IPS-18c (cell line): ENCODE measurements at regions not wholly inside any gene's neighbourhood (a gene's known extent, or its start where the extent isn't known, plus 50 kb on each side); places are given as distances from the start of the nearest gene placed in this dataset.
"Not testable (repeated sequence)": the region's sequence is repeated elsewhere in the genome, so short reads cannot be mapped to it uniquely, and the experiment has no call there.

Experiments
- H3K4me3 ChIP-seq: 2 replicates; pipeline ENCODE4 v1.7.0; 2013; ENCODE audit warnings: low read depth, mild to moderate bottlenecking, low read length, moderate library complexity; ENCODE audit not compliant: insufficient read depth
- H3K9me3 ChIP-seq: one replicate; pipeline ENCODE4 v1.6.1; 2013; ENCODE audit warnings: mild to moderate bottlenecking, low read length, moderate library complexity; ENCODE audit not compliant: control insufficient read depth, insufficient read depth

- peaks cover 2% of the 10 kb centered on the region for H3K9me3 ChIP-seq
- no peak overlapping the region for H3K4me3 ChIP-seq
These were observed 87.9 kb upstream of the MSTN start for GRCh38 chr2:190150413-190150812.

GRCh38 chr2:190149908-190150307 lies 87.4 kb upstream of the MSTN start:
- H3K4me3 ChIP-seq = no peak overlapping the region

DNA sequence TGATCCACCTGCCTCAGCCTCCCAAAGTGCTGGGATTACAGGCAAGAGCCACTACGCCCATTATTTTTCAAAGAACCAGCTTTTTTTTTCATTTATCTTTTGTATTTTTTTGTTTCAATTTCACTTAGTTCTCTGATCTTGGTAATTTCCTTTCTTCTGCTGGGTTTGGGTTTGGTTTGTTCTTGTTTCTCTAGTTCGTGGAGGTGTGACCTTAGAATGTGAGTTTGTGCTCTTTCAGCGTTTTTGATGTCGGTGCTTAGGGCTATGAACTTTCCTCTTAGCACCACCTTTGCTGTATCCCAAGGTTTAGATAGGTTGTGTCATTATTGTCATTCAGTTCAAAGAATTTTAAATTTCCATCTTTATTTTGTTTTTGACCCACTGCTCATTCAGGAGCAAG lies 86.7 kb upstream of the MSTN start:
- H3K9me3 ChIP-seq = peaks cover 2% of the 10 kb centered on the region
- H3K4me3 ChIP-seq = no peak overlapping the region

More at GRCh38 chr2:190149908-190150307, 87.4 kb upstream of the MSTN start:
- peaks cover 2% of the 10 kb centered on the region for H3K9me3 ChIP-seq

GRCh38 chr2:190146109-190146508 lies 83.6 kb upstream of the MSTN start:
- H3K4me3 ChIP-seq, H3K9me3 ChIP-seq: not testable (repeated sequence)

DNA sequence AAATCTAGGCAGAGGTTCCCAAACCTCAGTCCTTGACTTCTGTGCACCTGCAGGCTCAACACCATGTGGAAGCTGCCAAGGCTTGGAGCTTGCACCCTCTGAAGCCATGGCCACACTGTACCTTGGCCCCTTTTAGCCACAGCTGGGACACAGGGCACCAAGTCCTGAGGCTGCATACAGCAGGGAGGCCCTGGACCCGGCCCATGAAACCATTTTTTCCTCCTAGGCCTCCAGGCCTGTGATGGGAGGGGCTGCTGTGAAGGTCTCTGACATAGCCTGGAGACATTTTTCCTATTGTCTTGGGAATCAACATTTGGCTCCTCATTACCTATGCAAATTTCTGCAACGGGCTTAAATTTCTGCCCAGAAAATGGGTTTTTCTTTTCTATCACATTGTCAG lies 77.9 kb upstream of the MSTN start:
- H3K4me3 ChIP-seq, H3K9me3 ChIP-seq: not testable (repeated sequence)

DNA sequence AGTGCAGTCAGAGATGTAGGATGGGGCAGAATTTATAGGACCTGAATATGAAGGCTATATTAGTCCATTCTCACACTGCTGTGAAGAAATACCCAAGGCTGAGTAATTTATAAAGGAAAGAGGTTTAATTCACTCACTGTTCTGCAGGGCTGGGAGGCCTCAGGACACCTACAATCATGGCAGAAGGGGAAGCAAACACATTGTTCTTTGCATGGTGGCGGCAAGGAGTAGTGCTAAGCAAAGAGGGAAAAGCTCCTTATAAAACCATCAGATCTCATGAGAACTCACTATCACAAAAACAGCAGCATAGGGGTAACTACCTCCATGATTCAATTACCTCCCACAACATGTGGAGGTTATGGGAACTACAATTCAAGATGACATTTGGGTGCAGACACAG lies 76.8 kb upstream of the MSTN start:
- Histone ChIP-seq H3K4me3 (no peak overlapping the region), H3K9me3 (peaks cover 9% of the 10 kb centered on the region)

DNA sequence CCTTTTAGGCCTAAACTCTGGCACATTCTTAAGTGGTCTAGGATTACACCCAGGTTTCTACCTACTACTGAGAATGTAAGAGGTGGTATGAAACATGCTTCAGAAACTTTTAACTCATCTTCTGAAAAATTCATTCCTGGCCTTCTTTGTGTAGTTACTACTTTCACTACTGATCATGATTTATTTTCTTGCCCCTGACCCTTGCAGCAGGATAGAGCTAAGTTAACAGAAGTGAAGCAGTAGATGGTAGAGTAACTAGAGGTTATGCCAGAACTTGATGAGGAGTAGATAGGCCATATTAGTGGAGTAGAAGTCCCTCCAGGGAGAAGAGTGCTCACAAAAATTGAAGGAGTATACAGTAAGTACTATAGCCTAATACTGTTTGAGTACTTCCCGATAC lies 75.5 kb upstream of the MSTN start:
- Histone ChIP-seq H3K9me3 (peaks cover 9% of the 10 kb centered on the region), H3K4me3 (no peak overlapping the region)

DNA sequence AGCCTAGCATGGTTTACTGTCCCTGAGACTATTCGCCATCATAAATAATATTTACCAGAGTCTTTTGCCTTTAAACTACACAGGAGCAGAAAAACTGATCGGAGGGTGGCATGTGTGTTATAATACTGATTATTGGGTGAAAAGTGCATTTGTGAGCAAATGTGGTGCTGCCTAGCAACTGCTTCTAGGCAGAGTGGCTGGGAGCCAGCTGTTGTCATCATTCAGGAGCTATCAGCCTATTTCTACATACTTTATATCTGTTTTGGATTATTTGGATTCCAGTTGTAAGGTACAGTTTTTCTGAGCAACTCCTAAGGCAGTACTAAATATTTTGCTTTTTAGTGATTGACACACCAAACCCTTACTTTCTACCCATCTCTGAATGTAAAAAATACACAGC lies 75.0 kb upstream of the MSTN start:
- no peak overlapping the region for H3K4me3 ChIP-seq
- peaks cover 9% of the 10 kb centered on the region for H3K9me3 ChIP-seq

GRCh38 chr2:190136825-190137224 lies 74.3 kb upstream of the MSTN start:
- H3K4me3 ChIP-seq = no peak overlapping the region
- H3K9me3 ChIP-seq = peaks cover 9% of the 10 kb centered on the region

- Histone ChIP-seq H3K4me3 (no peak overlapping the region), H3K9me3 (peaks cover 9% of the 10 kb centered on the region)
These were observed 73.7 kb upstream of the MSTN start for GRCh38 chr2:190136259-190136658.

GRCh38 chr2:190129421-190130199 lies 67.1 kb upstream of the MSTN start:
- Histone ChIP-seq H3K9me3 (no peaks in the 10 kb centered on the region), H3K4me3 (no peak overlapping the region)

GRCh38 chr2:190127651-190128050 lies 65.1 kb upstream of the MSTN start:
- Histone ChIP-seq H3K9me3 (no peaks in the 10 kb centered on the region), H3K4me3 (no peak overlapping the region)

DNA sequence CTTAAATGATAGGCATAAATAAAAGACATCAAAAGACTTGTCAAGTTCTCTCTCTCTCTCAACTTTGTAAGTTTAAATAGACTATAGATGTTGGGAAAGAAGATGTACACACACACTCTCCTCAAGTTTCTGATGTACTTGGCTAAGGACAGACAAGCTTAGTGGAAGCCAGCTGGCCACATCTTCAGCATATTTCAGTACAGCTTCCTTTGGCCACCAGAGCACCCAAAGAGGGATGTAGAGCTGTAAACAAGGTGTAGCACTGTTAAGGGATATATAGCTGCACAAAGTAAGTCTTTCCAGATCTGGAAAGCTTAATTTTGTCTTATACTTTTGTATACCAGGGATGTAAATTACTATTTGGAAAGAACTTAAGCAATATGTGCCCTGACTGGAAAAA lies 64.3 kb upstream of the MSTN start:
- no peaks in the 10 kb centered on the region for H3K9me3 ChIP-seq
- H3K4me3 ChIP-seq = no peak overlapping the region

- Histone ChIP-seq H3K4me3 (no peak overlapping the region), H3K9me3 (no peaks in the 10 kb centered on the region)
These were observed 61.4 kb upstream of the MSTN start for GRCh38 chr2:190123956-190124355.

DNA sequence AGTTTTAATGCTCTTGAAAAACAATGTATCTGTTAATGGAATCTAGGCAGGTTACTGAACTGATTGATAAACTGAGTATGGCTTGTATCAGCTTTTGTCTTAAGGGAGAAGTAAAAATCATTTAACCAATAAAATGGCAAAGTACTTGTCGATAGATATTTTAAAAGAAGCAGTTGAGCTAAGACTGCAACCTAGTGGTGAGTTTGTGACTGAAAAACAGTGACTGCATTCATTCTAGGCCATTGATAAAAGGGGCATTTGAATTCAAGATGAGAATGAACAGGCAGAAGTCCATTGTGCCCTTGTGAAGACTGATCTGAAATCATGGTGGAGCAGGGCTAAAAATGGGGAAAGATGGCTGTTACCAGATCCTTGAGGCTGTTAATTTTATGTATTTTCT lies 59.4 kb upstream of the MSTN start:
- Histone ChIP-seq H3K4me3 (no peak overlapping the region), H3K9me3 (no peaks in the 10 kb centered on the region)

DNA sequence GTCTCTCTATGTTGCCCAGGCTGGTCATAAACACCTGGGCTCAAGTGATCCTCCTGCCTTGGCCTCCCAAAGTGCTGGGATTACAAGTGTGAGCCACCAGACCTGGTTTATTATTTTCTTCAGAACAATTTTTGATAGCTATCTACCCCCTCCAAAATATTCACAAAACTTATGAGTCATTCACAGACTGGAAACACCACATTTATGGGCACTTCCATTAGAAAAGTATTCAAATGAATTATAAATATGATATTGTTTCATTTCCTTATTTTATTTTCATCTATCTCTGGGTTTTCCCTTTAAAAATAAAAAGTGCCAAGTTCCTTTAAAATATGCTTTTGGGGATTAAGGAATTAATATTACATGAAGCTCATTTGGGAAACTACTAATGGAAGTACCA lies 58.8 kb upstream of the MSTN start:
- H3K4me3 ChIP-seq = no peak overlapping the region
- no peaks in the 10 kb centered on the region for H3K9me3 ChIP-seq

DNA sequence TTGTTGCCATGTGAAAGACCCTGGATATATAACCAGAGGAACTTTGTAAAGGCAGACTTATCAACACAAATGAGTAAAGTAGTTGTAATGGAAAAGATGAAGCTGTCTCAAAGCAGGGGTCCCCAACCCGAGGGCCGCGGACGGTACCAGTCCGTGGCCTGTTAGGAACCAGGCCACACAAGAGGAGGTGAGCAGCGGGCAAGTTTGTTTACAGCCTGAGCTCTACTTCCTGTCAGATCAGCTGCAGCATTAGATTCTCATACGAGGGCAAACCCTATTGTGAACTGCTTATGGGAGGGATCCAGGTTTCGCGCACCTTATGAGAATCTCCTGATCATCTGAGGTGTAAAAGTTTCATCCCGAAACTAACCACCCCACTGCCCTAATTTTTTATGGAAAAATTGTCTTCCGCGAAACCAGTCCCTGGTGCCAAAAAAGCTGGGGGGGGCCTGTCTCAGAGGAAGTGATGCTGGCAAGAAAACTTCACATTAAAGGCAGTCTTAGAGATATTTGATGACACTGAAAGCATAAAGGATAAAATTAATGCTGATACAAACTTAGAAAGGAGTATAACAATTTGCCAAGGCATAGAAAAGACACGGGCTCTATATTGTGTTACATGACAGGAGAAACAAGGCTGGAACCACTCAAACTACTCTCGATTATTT lies 57.5 kb upstream of the MSTN start:
- Histone ChIP-seq H3K9me3 (no peaks in the 10 kb centered on the region), H3K4me3 (no peak overlapping the region)

DNA sequence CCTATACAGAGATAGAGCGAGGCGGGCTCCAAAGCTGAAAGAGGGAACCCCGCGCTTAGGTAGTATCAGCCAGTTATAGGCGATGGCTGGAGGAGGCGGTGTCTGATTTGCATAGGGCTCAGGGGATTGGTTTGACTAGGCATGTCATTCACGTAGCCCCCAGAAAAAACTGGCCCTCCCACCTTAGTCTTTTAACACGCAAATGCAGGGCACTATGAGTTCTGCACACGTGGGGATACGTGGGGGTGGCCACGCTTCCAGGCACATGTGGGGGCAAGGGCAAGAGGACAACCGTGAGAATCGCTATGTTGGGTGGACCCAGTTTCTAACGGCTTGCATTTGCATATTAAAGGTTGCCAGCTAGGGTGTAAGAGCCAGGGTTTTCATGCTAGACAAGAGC lies 56.7 kb upstream of the MSTN start:
- H3K9me3 ChIP-seq = no peaks in the 10 kb centered on the region
- H3K4me3 ChIP-seq = peak overlapping the region; percentile 30; the same call in 1 of the 2 replicates

DNA sequence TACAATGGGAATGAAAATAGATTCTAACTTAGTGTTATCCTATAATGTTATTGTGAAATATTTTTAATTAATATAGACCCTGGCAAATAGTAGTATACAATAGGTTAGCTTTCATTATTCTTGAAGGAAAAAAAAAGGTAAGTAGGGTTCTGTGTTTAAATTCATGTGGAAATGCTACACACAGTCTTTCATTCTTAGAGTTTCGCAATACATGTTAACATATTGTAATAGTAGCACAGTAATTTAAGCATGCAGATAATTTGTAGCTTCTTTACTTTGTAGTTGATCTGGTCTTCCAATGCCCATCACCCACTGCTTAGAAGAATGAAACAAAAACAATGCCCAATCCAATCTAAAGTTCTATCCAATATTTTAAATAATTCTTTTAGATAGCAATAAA lies 54.8 kb upstream of the MSTN start:
- Histone ChIP-seq H3K4me3 (no peak overlapping the region), H3K9me3 (no peaks in the 10 kb centered on the region)
